ENCODE measurements at regions not wholly inside any gene's neighbourhood (a gene's known extent, or its start where the extent isn't known, plus 50 kb on each side); places are given as distances from the start of the nearest gene placed in this dataset.
A peak's percentile ranks its signal among the peaks of the same experiment; 100 is the strongest.

- no peak for DNase-seq
Measured at GRCh38 chr17:77449373-77449907, 308.7 kb downstream of the SEC14L1 start.

- DNase-seq, result no peak
Measured at GRCh38 chr17:77449908-77450741, 309.4 kb downstream of the SEC14L1 start.

GRCh38 chr17:77450742-77451244, 310.0 kb downstream of the SEC14L1 start:
- no peak for DNase-seq

- peak; percentile 66 for DNase-seq
Measured at GRCh38 chr17:77451245-77451893, 310.6 kb downstream of the SEC14L1 start.

GRCh38 chr17:77451894-77452852, 311.4 kb downstream of the SEC14L1 start:
- DNase-seq, result no peak

- peak; percentile 47 for DNase-seq
Measured at GRCh38 chr17:77453613-77454241, 313.0 kb downstream of the SEC14L1 start.

- no peak for DNase-seq
Measured at GRCh38 chr17:77454242-77455095, 313.7 kb downstream of the SEC14L1 start.

GRCh38 chr17:77455111-77455890, 314.5 kb downstream of the SEC14L1 start:
- DNase-seq, result no peak

- no peak for DNase-seq
Measured at GRCh38 chr17:77455891-77456260, 315.1 kb downstream of the SEC14L1 start.

- DNase-seq, result no peak
Measured at GRCh38 chr17:77456271-77456950, 315.6 kb downstream of the SEC14L1 start.

- DNase-seq, result no peak
Measured at GRCh38 chr17:77456951-77457548, 316.3 kb downstream of the SEC14L1 start.

- DNase-seq, result no peak
Measured at GRCh38 chr17:77457572-77458201, 316.9 kb downstream of the SEC14L1 start.

- no peak for DNase-seq
Measured at GRCh38 chr17:77458202-77459017, 317.6 kb downstream of the SEC14L1 start.

GRCh38 chr17:77459018-77459755, 318.4 kb downstream of the SEC14L1 start:
- no peak for DNase-seq

GRCh38 chr17:77460514-77461046, 319.8 kb downstream of the SEC14L1 start:
- DNase-seq, result no peak

GRCh38 chr17:77461277-77462057, 320.7 kb downstream of the SEC14L1 start:
- DNase-seq, result no peak
